T47D (cell line): ENCODE measurements at regions not wholly inside any gene's neighbourhood (a gene's known extent, or its start where the extent isn't known, plus 50 kb on each side); places are given as distances from the start of the nearest gene placed in this dataset.

ENCODE experiments used
- DNase-seq, 2 experiments: peaks; one replicate each; pipeline versions ENCODE4 v3.0.0 to v3.0.0-alpha.2; 2011 to 2012; ENCODE audit warnings: low read depth in 1 of 2, low spot score in 1 of 2
- JUND ChIP-seq: IDR thresholded peaks from 2 replicates; pipeline ENCODE4 v1.6.1; 2012; ENCODE audit warnings: low read depth
- in situ Hi-C: cut with HindIII; loops from 2 replicates; pipeline ENCODE4 v1.10.0; 2016; ENCODE audit warnings: low sequenced_read_pairs, low pct_unique_long_range_greater_than_20kb

- no peak for DNase-seq
- no peak for TF ChIP-seq JUND
- in situ Hi-C loops: no loop called here
Measured at GRCh38 chr2:16037808-16038457, 97.6 kb downstream of the MYCN start.

GRCh38 chr2:16036951-16037350 is 96.6 kb downstream of the MYCN start:
- DNase-seq: no peak
- TF ChIP-seq JUND: no peak
- in situ Hi-C loops: no loop called here

- no peak for DNase-seq
- no peak for TF ChIP-seq JUND
- in situ Hi-C loops: no loop called here
Measured at GRCh38 chr2:16035747-16036745, 95.7 kb downstream of the MYCN start.

- DNase-seq: no peak
- in situ Hi-C loops: no loop called here
- no peak for TF ChIP-seq JUND
Measured at GRCh38 chr2:16034975-16035746, 94.8 kb downstream of the MYCN start.

GRCh38 chr2:16034151-16034974 is 94.0 kb downstream of the MYCN start:
- no peak for TF ChIP-seq JUND
- in situ Hi-C loops: no loop called here
- peak in 1 of 2 experiments; percentile 56 for DNase-seq

GRCh38 chr2:16033032-16033293 is 92.6 kb downstream of the MYCN start:
- no peak for DNase-seq
- in situ Hi-C loops: no loop called here
- TF ChIP-seq JUND: no peak

GRCh38 chr2:16032282-16033031 is 92.1 kb downstream of the MYCN start:
- in situ Hi-C loops: no loop called here
- TF ChIP-seq JUND: no peak
- DNase-seq: no peak

- in situ Hi-C loops: no loop called here
- DNase-seq: peak; percentile 26 to 76
- TF ChIP-seq JUND: no peak
Measured at GRCh38 chr2:16031848-16032159, 91.5 kb downstream of the MYCN start.

- in situ Hi-C loops: no loop called here
- no peak for DNase-seq
Measured at GRCh38 chr2:16031058-16031847, 90.9 kb downstream of the MYCN start.

GRCh38 chr2:16030206-16031057 is 90.1 kb downstream of the MYCN start:
- TF ChIP-seq JUND: no peak
- in situ Hi-C loops: no loop called here
- no peak for DNase-seq

More at GRCh38 chr2:16031058-16031847, 90.9 kb downstream of the MYCN start:
- TF ChIP-seq JUND: no peak
